NB4 (cell line): ENCODE measurements at regions not wholly inside any gene's neighbourhood (a gene's known extent, or its start where the extent isn't known, plus 50 kb on each side); places are given as distances from the start of the nearest gene placed in this dataset.

Experiments
- CTCF ChIP-seq: IDR thresholded peaks from one replicate; pipeline ENCODE4 v1.5.1; 2012; ENCODE audit warnings: low read depth, low read length
- POLR2A ChIP-seq: IDR thresholded peaks from 2 replicates; pipeline ENCODE4 v1.6.1; 2011; ENCODE audit warnings: mild to moderate bottlenecking; ENCODE audit not compliant: insufficient read length; ENCODE audit errors: extremely low read depth
- TF ChIP-seq, protein P1 (sequence below): IDR thresholded peaks from 2 replicates; pipeline ENCODE4 v1.6.1; 2011; ENCODE audit warnings: low read depth, low read length

DNA sequence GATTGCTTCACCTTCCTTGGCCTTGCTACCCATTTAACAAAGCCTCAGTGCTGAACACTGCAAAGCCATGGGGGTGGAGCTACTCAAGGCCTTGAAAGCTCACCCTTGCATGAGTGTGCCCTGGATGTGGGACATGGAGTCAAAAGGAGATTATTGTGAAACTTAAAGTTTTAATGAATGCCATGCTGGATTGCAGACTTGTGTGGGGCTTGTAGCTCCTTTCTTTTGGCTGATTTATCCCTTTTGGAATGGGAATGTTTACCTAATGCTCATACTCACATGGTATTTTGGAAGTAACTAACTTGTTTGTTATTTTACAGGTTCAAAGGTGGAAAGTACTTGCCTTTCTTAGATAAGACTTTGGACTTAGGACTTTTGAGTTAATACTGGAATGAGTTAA lies 538.5 kb upstream of the NECTIN3 start:
- TF ChIP-seq CTCF = no peak
- TF ChIP-seq, protein P1, sequence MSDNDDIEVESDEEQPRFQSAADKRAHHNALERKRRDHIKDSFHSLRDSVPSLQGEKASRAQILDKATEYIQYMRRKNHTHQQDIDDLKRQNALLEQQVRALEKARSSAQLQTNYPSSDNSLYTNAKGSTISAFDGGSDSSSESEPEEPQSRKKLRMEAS = no peak
- TF ChIP-seq POLR2A = no peak
